Sigmoid colon (tissue), 6 donors: ENCODE measurements at regions not wholly inside any gene's neighbourhood (a gene's known extent, or its start where the extent isn't known, plus 50 kb on each side); places are given as distances from the start of the nearest gene placed in this dataset.
A peak's percentile ranks its signal among the peaks of the same experiment; 100 is the strongest.

Experiments used
- DNase-seq: peaks from one replicate; pipeline ENCODE4 v3.0.0-alpha.2; 2019
- H3K27ac ChIP-seq, 4 donors: fragments of 200-600 bp; sonication (generic); one replicate each; pipeline ENCODE4 v1.5.1; 2016 to 2019; ENCODE audit warnings: mild to moderate bottlenecking in 1 of 4
- H3K27me3 ChIP-seq, 3 donors: fragments of 200-600 bp; sonication (generic); one replicate each; pipeline ENCODE4 v1.5.1; 2019; ENCODE audit warnings: mild to moderate bottlenecking in 1 of 3
- H3K36me3 ChIP-seq, 4 donors: fragments of 200-600 bp; sonication (generic); one replicate each; pipeline ENCODE4 v1.5.1; 2016 to 2019
- H3K4me1 ChIP-seq, 4 donors: fragments of 200-600 bp; sonication (generic); one replicate each; pipeline ENCODE4 v1.5.1; 2017 to 2019
- H3K4me3 ChIP-seq, 4 donors: fragments of 200-600 bp; sonication (generic); one replicate each; pipeline ENCODE4 v1.5.1; 2017 to 2019; ENCODE audit warnings: mild to moderate bottlenecking in 2 of 4, moderate library complexity in 1 of 4
- H3K9me3 ChIP-seq, 4 donors: fragments of 200-600 bp in 3 of 4; sonication (generic) in 3 of 4; one replicate each; pipeline versions ENCODE4 v1.5.1 to v1.6.1; 2013 to 2019
- CTCF ChIP-seq, 4 experiments: fragments of 450-650 bp in 3 of 4; fragments of 200-600 bp in 1 of 4; IDR thresholded peaks; one replicate each; pipeline ENCODE4 v1.5.1; 2016 to 2019; ENCODE audit warnings: antibody characterized with exemption in 4 of 4, mild to moderate bottlenecking in 3 of 4, moderate library complexity in 2 of 4
- EP300 ChIP-seq, 4 donors: sonication (generic); formaldehyde crosslinking; IDR thresholded peaks; one replicate each; pipeline ENCODE4 v1.6.1; 2017; ENCODE audit warnings: antibody characterized with exemption in 4 of 4
- POLR2A ChIP-seq, 2 donors: fragments of 450-650 bp; IDR thresholded peaks; one replicate each; pipeline ENCODE4 v1.6.1; 2016; ENCODE audit warnings: antibody characterized with exemption in 2 of 2, mild to moderate bottlenecking in 2 of 2, moderate library complexity in 2 of 2
- POLR2AphosphoS5 ChIP-seq, 4 donors: sonication (generic); formaldehyde crosslinking; IDR thresholded peaks; one replicate each; pipeline ENCODE4 v1.6.1; 2017; ENCODE audit warnings: antibody characterized with exemption in 4 of 4
- WGBS, 2 donors: extraction: QIAGEN DNeasy Blood & Tissue Kit; methylation state at CpG; one replicate each; pipeline ENCODE4 v1.1.7; 2013; 5-methylcytosine and 5-hydroxymethylcytosine counted together
- intact Hi-C: fragments of 100-400 bp; cut with DNase I; formaldehyde crosslinking; loops from one replicate; pipeline ENCODE4 v1.15.1; 2023
- donor health status: healthy with polysubstance abuse.
- donor health status: healthy.

GRCh38 chr10:89118091-89118490, 89.0 kb downstream of the CH25H start:
- no peak for DNase-seq

GRCh38 chr10:89115876-89116627, 91.1 kb downstream of the CH25H start:
- no peak for DNase-seq
- Histone ChIP-seq H3K4me1 (no peaks in the 10 kb centered on the region), H3K27me3 (no peaks in the 10 kb centered on the region), H3K36me3 (no peaks in the 10 kb centered on the region), H3K4me3 (no peak overlapping the region), H3K9me3 (no peaks in the 10 kb centered on the region), H3K27ac (no peak overlapping the region)
- WGBS, 2 donors = 93 to 94% methylated on average over 9 of the region's 9 CpGs
- TF ChIP-seq CTCF (IDR thresholded peaks at IDR 0.05) (no peak), EP300 (IDR thresholded peaks at IDR 0.05) (no peak)
- intact Hi-C loops = no loop called here

More at GRCh38 chr10:89118091-89118490, 89.0 kb downstream of the CH25H start:
- TF ChIP-seq CTCF (IDR thresholded peaks at IDR 0.05) = no peak
- TF ChIP-seq POLR2AphosphoS5 (IDR thresholded peaks at IDR 0.05) = no peak
- no peak for TF ChIP-seq EP300 (IDR thresholded peaks at IDR 0.05)
- TF ChIP-seq POLR2A (IDR thresholded peaks at IDR 0.05) = no peak
- 80 to 85% methylated on average over 1 of the region's 1 CpG for WGBS, 2 donors
- intact Hi-C loops = no loop called here
- Histone ChIP-seq H3K36me3 (no peaks in the 10 kb centered on the region), H3K27me3 (no peaks in the 10 kb centered on the region), H3K4me3 (no peak overlapping the region), H3K4me1 (no peaks in the 10 kb centered on the region), H3K27ac (no peak overlapping the region), H3K9me3 (no peaks in the 10 kb centered on the region)

- Histone ChIP-seq H3K4me3 (no peak overlapping the region), H3K4me1 (no peaks in the 10 kb centered on the region), H3K9me3 (no peaks in the 10 kb centered on the region), H3K36me3 (no peaks in the 10 kb centered on the region), H3K27ac (no peak overlapping the region), H3K27me3 (no peaks in the 10 kb centered on the region)
- intact Hi-C loops = no loop called here
- 74 to 91% methylated on average over 1 of the region's 1 CpG for WGBS, 2 donors
- TF ChIP-seq POLR2AphosphoS5 (IDR thresholded peaks at IDR 0.05) (no peak), CTCF (IDR thresholded peaks at IDR 0.05) (no peak), EP300 (IDR thresholded peaks at IDR 0.05) (no peak), POLR2A (IDR thresholded peaks at IDR 0.05) (no peak)
- no peak for DNase-seq
Measured at GRCh38 chr10:89114846-89115625, 92.1 kb downstream of the CH25H start.

- WGBS, 2 donors = 85 to 88% methylated on average over 3 of the region's 3 CpGs
- no peaks in the 10 kb centered on the region for H3K36me3 ChIP-seq
Measured at GRCh38 chr10:89102735-89103134, 104.4 kb downstream of the CH25H start.

More at GRCh38 chr10:89102735-89103134, 104.4 kb downstream of the CH25H start:
- no peaks in the 10 kb centered on the region for H3K4me1 ChIP-seq
- DNase-seq = no peak
- no peaks in the 10 kb centered on the region for H3K9me3 ChIP-seq
- peak overlapping the region in 1 of 4 donors; percentile 15 for H3K27ac ChIP-seq
- H3K27me3 ChIP-seq = no peaks in the 10 kb centered on the region
- intact Hi-C loops = no loop called here
- TF ChIP-seq POLR2AphosphoS5 (IDR thresholded peaks at IDR 0.05) = no peak
- no peak for TF ChIP-seq EP300 (IDR thresholded peaks at IDR 0.05)
- TF ChIP-seq CTCF (IDR thresholded peaks at IDR 0.05) = no peak
- no peak for TF ChIP-seq POLR2A (IDR thresholded peaks at IDR 0.05)
- H3K4me3 ChIP-seq = no peak overlapping the region
